DOHH2 (cell line): ENCODE measurements at regions not wholly inside any gene's neighbourhood (a gene's known extent, or its start where the extent isn't known, plus 50 kb on each side); places are given as distances from the start of the nearest gene placed in this dataset.

Experiments used
- H3F3A ChIP-seq: fragments of 200-600 bp; sonication (generic), shearing (Covaris generic); 2 replicates; pipeline ENCODE4 v1.6.0; 2016; ENCODE audit warnings: antibody characterized with exemption, mild to moderate bottlenecking; ENCODE audit not compliant: control insufficient read depth, insufficient read depth
- H3K27ac ChIP-seq: fragments of 200-600 bp; sonication (generic); 2 replicates; pipeline ENCODE4 v1.5.1; 2014; ENCODE audit warnings: low read depth, mild to moderate bottlenecking, low read length, moderate library complexity
- H3K27me3 ChIP-seq: fragments of 200-600 bp; sonication (generic); 2 replicates; pipeline ENCODE4 v1.6.1; 2014; ENCODE audit warnings: mild to moderate bottlenecking, low read length, mixed read lengths; ENCODE audit not compliant: control insufficient read depth
- H3K36me3 ChIP-seq: fragments of 200-600 bp; sonication (generic); 2 replicates; pipeline ENCODE4 v1.6.1; 2014; ENCODE audit warnings: mild to moderate bottlenecking, low read length, moderate library complexity, mixed read lengths; ENCODE audit not compliant: control insufficient read depth
- H3K4me1 ChIP-seq: fragments of 200-600 bp; sonication (generic); 2 replicates; pipeline ENCODE4 v1.6.1; 2014; ENCODE audit warnings: mild to moderate bottlenecking, low read length, mixed read lengths; ENCODE audit not compliant: control insufficient read depth
- H3K4me2 ChIP-seq: fragments of 200-600 bp; sonication (generic); 2 replicates; pipeline ENCODE4 v1.6.0; 2014; ENCODE audit warnings: mild to moderate bottlenecking, low read length, moderate library complexity
- H3K4me3 ChIP-seq: fragments of 200-600 bp; sonication (generic); 2 replicates; pipeline ENCODE4 v1.5.1; 2014; ENCODE audit warnings: mild to moderate bottlenecking, low read length, mixed read lengths
- H3K79me2 ChIP-seq: fragments of 200-600 bp; sonication (generic); 2 replicates; pipeline ENCODE4 v1.6.1; 2014; ENCODE audit warnings: mild to moderate bottlenecking, low read length, mixed read lengths; ENCODE audit not compliant: control insufficient read depth
- H3K9me2 ChIP-seq: fragments of 200-600 bp; sonication (generic); replicated peaks from 2 replicates; pipeline ENCODE4 v1.6.1; 2014; ENCODE audit warnings: mild to moderate bottlenecking, low read length, mixed read lengths; ENCODE audit not compliant: control insufficient read depth
- H3K9me3 ChIP-seq: fragments of 200-600 bp; sonication (generic); 2 replicates; pipeline ENCODE4 v1.6.1; 2014; ENCODE audit warnings: antibody characterized with exemption, low read length, mixed read lengths; ENCODE audit not compliant: control insufficient read depth, insufficient read depth
- H4K20me1 ChIP-seq: fragments of 200-600 bp; sonication (generic); 2 replicates; pipeline ENCODE4 v1.6.0; 2014; ENCODE audit warnings: low read depth, mild to moderate bottlenecking, antibody characterized with exemption, low read length, moderate library complexity; ENCODE audit not compliant: control insufficient read depth, insufficient read depth
- EZH2phosphoT487 ChIP-seq: fragments of 200-600 bp; sonication (generic); IDR thresholded peaks from 2 replicates; pipeline ENCODE4 v1.6.1; 2017; ENCODE audit warnings: borderline replicate concordance, mild to moderate bottlenecking, antibody characterized with exemption, low read length, moderate library complexity, mixed read lengths
- TF ChIP-seq, protein P1 (sequence below): fragments of 200-600 bp; sonication (generic); IDR thresholded peaks from one replicate; pipeline ENCODE4 v1.5.1; 2014; ENCODE audit warnings: antibody characterized with exemption, mild to moderate bottlenecking, low read depth, low read length; ENCODE audit not compliant: poor library complexity, severe bottlenecking

GRCh38 chr20:18986895-18987580, 173.5 kb downstream of the SCP2D1 start:
- no peaks in the 10 kb centered on the region for H3K4me1 ChIP-seq
- H3F3A ChIP-seq = no peaks in the 10 kb centered on the region
- no peaks in the 10 kb centered on the region for H3K79me2 ChIP-seq
- no peaks in the 10 kb centered on the region for H4K20me1 ChIP-seq
- no peak overlapping the region for H3K4me2 ChIP-seq
- TF ChIP-seq, protein P1, sequence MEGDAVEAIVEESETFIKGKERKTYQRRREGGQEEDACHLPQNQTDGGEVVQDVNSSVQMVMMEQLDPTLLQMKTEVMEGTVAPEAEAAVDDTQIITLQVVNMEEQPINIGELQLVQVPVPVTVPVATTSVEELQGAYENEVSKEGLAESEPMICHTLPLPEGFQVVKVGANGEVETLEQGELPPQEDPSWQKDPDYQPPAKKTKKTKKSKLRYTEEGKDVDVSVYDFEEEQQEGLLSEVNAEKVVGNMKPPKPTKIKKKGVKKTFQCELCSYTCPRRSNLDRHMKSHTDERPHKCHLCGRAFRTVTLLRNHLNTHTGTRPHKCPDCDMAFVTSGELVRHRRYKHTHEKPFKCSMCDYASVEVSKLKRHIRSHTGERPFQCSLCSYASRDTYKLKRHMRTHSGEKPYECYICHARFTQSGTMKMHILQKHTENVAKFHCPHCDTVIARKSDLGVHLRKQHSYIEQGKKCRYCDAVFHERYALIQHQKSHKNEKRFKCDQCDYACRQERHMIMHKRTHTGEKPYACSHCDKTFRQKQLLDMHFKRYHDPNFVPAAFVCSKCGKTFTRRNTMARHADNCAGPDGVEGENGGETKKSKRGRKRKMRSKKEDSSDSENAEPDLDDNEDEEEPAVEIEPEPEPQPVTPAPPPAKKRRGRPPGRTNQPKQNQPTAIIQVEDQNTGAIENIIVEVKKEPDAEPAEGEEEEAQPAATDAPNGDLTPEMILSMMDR = no peak
- no peak for TF ChIP-seq EZH2phosphoT487
- H3K9me2 ChIP-seq = no peaks in the 10 kb centered on the region
- no peaks in the 10 kb centered on the region for H3K27me3 ChIP-seq
- no peak overlapping the region for H3K27ac ChIP-seq
- no peaks in the 10 kb centered on the region for H3K36me3 ChIP-seq
- H3K9me3 ChIP-seq = no peaks in the 10 kb centered on the region
- no peak overlapping the region for H3K4me3 ChIP-seq

DNA sequence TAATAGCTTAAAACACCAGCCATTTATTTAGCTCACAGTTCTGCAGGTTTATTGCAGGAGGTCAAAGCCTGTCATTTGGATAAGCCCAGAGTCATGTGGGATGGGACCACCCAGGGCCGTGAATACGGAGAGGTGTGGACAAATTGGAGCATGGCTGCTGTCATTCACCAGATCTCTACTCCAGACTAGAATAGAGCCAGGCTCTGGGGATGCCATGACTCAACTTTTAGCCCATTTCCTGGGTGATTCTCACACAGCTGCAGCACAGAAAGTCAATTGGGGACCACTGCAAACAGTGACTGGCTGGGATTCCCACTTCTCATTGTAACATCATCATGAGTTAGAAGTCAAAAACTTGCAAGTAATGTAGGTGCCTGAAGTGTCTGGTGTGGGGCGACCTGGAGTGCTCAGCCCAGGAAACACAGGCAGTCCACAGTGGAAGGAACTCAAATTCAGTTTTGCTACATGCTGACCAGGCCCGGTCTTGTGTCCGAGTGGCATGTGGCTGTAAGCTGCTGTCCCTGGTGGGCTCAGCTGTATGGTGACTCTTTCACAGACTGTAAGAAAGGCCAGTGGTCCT, 174.3 kb downstream of the SCP2D1 start:
- no peaks in the 10 kb centered on the region for H4K20me1 ChIP-seq
- no peaks in the 10 kb centered on the region for H3K9me3 ChIP-seq
- no peak overlapping the region for H3K27ac ChIP-seq
- H3K4me3 ChIP-seq = no peak overlapping the region
- H3K9me2 ChIP-seq = no peaks in the 10 kb centered on the region
- no peaks in the 10 kb centered on the region for H3K4me1 ChIP-seq
- H3F3A ChIP-seq = no peaks in the 10 kb centered on the region
- H3K4me2 ChIP-seq = no peak overlapping the region
- H3K79me2 ChIP-seq = no peaks in the 10 kb centered on the region
- TF ChIP-seq EZH2phosphoT487 = no peak
- TF ChIP-seq, protein P1 = no peak
- H3K27me3 ChIP-seq = no peaks in the 10 kb centered on the region
- no peaks in the 10 kb centered on the region for H3K36me3 ChIP-seq

GRCh38 chr20:18988701-18989100, 175.1 kb downstream of the SCP2D1 start:
- Histone ChIP-seq H3K27me3 (no peaks in the 10 kb centered on the region), H3K4me1 (no peaks in the 10 kb centered on the region), H3K9me3 (no peaks in the 10 kb centered on the region), H3K4me3 (no peak overlapping the region), H3F3A (no peaks in the 10 kb centered on the region), H3K27ac (no peak overlapping the region), H3K4me2 (no peak overlapping the region), H3K79me2 (no peaks in the 10 kb centered on the region), H4K20me1 (no peaks in the 10 kb centered on the region), H3K9me2 (no peaks in the 10 kb centered on the region), H3K36me3 (no peaks in the 10 kb centered on the region)
- TF ChIP-seq, protein P1 = no peak
- no peak for TF ChIP-seq EZH2phosphoT487
